Colonic mucosa (tissue), 4 donors: ENCODE measurements at regions not wholly inside any gene's neighbourhood (a gene's known extent, or its start where the extent isn't known, plus 50 kb on each side); places are given as distances from the start of the nearest gene placed in this dataset.

Experiments used
- DNase-seq: peaks from one replicate; pipeline ENCODE4 v3.0.0-alpha.2; 2020
- H3K27ac ChIP-seq: fragments of 200-600 bp; one replicate; pipeline ENCODE4 v1.8.0; 2021
- H3K27me3 ChIP-seq: fragments of 200-600 bp; one replicate; pipeline ENCODE4 v1.8.0; 2021
- H3K36me3 ChIP-seq: fragments of 200-600 bp; one replicate; pipeline ENCODE4 v1.8.0; 2021
- H3K4me1 ChIP-seq: fragments of 200-600 bp; one replicate; pipeline ENCODE4 v1.8.0; 2021; ENCODE audit warnings: mild to moderate bottlenecking
- H3K4me3 ChIP-seq: fragments of 200-600 bp; one replicate; pipeline ENCODE4 v1.8.0; 2021
- H3K9ac ChIP-seq, 2 donors: one replicate each; pipeline ENCODE4 v1.7.0; 2013; ENCODE audit warnings: control low read depth in 2 of 2, low read depth in 2 of 2, low read length in 2 of 2
- H3K9me3 ChIP-seq: fragments of 200-600 bp; one replicate; pipeline ENCODE4 v1.8.0; 2021
- CTCF ChIP-seq: fragments of 200-600 bp; IDR thresholded peaks from one replicate; pipeline ENCODE4 v1.8.0; 2022; ENCODE audit warnings: antibody characterized with exemption, mild to moderate bottlenecking
- intact Hi-C: fragments of 100-400 bp; cut with DNase I; formaldehyde crosslinking; loops from one replicate; pipeline ENCODE4 v1.14.1; 2022
- donor health status: healthy.
- donor health status: DM: no; HTN: no; CAD: no.
- donor health status: DM: no; HTN: no; CAD: no.

- TF ChIP-seq CTCF: no peak
- Histone ChIP-seq H3K4me3 (no peak overlapping the region), H3K9me3 (no peaks in the 10 kb centered on the region), H3K9ac (no peak overlapping the region), H3K27me3 (no peaks in the 10 kb centered on the region), H3K36me3 (no peaks in the 10 kb centered on the region), H3K27ac (no peak overlapping the region), H3K4me1 (no peaks in the 10 kb centered on the region)
- intact Hi-C loops: no loop called here
- no peak for DNase-seq
Observed at GRCh38 chr7:91636728-91637127, 243.8 kb downstream of the MTERF1 start.

DNA sequence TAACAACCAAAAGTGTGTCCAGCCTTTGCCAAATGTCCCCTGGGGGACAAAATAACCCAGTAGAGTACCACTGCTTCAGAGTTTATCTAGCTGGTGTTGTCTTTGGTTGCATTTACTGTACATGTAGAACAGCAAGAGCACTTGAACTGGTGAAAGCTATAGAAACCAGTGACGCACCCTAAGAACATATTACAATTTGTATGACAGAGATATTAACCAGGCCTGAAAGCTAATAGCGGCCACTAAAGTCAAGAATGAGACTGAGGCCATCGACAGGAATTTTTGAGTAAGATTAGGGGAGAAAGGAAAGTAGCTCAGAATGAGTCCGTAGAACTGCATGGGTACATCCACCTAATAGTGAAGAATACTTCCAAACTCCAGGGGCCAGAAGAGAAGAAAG is 236.2 kb downstream of the MTERF1 start:
- intact Hi-C loops: loop anchor here (5.0 kb wide), 1 partner anchor 143 kb away; no protein-coding TSS in a partner anchor
- DNase-seq: no peak
- H3K9me3 ChIP-seq: no peaks in the 10 kb centered on the region
- no peaks in the 10 kb centered on the region for H3K27me3 ChIP-seq
- no peak overlapping the region for H3K27ac ChIP-seq
- no peak overlapping the region for H3K4me3 ChIP-seq
- no peaks in the 10 kb centered on the region for H3K4me1 ChIP-seq
- TF ChIP-seq CTCF: no peak
- H3K36me3 ChIP-seq: no peaks in the 10 kb centered on the region
- no peak overlapping the region for H3K9ac ChIP-seq

DNA sequence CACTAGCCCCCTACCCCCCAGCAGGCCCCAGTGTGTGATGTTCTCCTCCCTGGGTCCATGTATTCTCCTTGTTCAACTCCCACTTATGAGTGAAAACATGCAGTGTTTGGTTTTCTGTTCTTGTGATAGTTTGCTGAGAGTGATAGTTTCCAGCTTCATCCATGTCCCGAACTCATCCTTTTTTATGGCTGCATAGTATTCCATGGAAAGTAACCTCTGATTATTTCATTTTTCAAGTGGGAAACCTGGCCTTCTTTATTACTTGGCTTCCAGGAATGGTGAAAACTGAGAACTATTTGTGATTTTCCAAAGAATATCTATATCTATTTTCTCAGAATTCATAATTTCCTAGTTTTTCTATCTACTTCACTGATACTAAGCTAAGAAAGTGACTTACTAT is 235.0 kb downstream of the MTERF1 start:
- no peaks in the 10 kb centered on the region for H3K9me3 ChIP-seq
- no peaks in the 10 kb centered on the region for H3K27me3 ChIP-seq
- H3K4me1 ChIP-seq: no peaks in the 10 kb centered on the region
- no peak overlapping the region for H3K4me3 ChIP-seq
- H3K27ac ChIP-seq: no peak overlapping the region
- TF ChIP-seq CTCF: no peak
- H3K9ac ChIP-seq: no peak overlapping the region
- intact Hi-C loops: no loop called here
- no peaks in the 10 kb centered on the region for H3K36me3 ChIP-seq
- DNase-seq: no peak

- DNase-seq: no peak
- Histone ChIP-seq H3K4me3 (no peak overlapping the region), H3K9ac (no peak overlapping the region), H3K36me3 (no peaks in the 10 kb centered on the region), H3K27me3 (no peaks in the 10 kb centered on the region), H3K27ac (no peak overlapping the region), H3K4me1 (no peaks in the 10 kb centered on the region), H3K9me3 (no peaks in the 10 kb centered on the region)
- intact Hi-C loops: no loop called here
- TF ChIP-seq CTCF: no peak
Observed at GRCh38 chr7:91651986-91652385, 228.5 kb downstream of the MTERF1 start.

GRCh38 chr7:91653286-91653685 is 227.2 kb downstream of the MTERF1 start:
- TF ChIP-seq CTCF: no peak
- no peaks in the 10 kb centered on the region for H3K27me3 ChIP-seq
- no peak overlapping the region for H3K27ac ChIP-seq
- no peaks in the 10 kb centered on the region for H3K9me3 ChIP-seq
- no peaks in the 10 kb centered on the region for H3K36me3 ChIP-seq
- intact Hi-C loops: no loop called here
- no peaks in the 10 kb centered on the region for H3K4me1 ChIP-seq
- H3K4me3 ChIP-seq: no peak overlapping the region
- H3K9ac ChIP-seq: no peak overlapping the region
- no peak for DNase-seq

GRCh38 chr7:91655656-91656055 is 224.8 kb downstream of the MTERF1 start:
- Histone ChIP-seq H3K9ac (no peak overlapping the region), H3K27ac (no peak overlapping the region), H3K4me1 (no peaks in the 10 kb centered on the region), H3K9me3 (no peaks in the 10 kb centered on the region), H3K36me3 (no peaks in the 10 kb centered on the region), H3K27me3 (no peaks in the 10 kb centered on the region), H3K4me3 (no peak overlapping the region)
- no peak for TF ChIP-seq CTCF
- DNase-seq: no peak
- intact Hi-C loops: no loop called here
